HG02759 (cell line): ENCODE measurements at regions not wholly inside any gene's neighbourhood (a gene's known extent, or its start where the extent isn't known, plus 50 kb on each side); places are given as distances from the start of the nearest gene placed in this dataset.
A peak's percentile ranks its signal among the peaks of the same experiment; 100 is the strongest.

ENCODE experiments used
- ATAC-seq: cut with Tn5 transposase; IDR thresholded peaks from one replicate; pipeline ENCODE4 v1.9.1; 2021; ENCODE audit warnings: mild to moderate bottlenecking, moderate library complexity; ENCODE audit not compliant: unreplicated experiment

DNA sequence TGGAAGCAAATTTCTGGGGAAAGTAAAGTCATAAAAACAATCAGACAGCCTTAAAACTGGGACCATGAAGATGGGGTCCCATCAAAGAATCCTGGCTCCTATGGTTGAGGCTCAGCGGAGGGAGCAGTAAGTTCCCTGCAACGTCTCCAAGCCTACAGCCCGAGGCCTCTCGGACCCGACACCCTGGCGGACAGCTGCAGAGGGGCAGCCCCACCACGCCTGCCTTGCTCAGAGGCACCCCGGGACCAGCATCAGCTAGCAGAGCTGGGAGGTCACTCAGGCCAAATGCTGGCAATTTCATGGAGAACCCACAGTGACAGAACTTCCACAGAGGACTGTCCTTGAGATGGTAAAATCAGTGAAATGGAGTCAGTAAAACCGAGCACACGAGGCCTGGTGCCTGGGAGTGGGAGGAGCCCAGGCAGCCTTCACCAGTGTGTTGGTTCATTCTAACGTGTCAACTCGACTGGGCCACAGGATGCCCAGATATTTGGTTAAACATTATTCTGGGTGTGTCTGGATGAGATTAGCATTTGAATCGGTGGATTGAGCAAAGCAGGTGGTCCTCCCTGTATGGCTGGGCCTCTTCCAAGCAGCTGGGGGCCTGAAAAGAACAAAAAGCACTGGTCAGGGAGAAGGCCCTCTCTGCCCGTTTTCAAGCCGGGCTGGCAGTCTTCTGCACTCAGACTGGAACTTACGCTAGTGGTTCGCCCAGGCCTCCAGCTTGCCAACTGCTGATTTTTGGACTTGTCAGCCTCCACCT, 96.2 kb upstream of the INSIG1 start:
- ATAC-seq = no peak

DNA sequence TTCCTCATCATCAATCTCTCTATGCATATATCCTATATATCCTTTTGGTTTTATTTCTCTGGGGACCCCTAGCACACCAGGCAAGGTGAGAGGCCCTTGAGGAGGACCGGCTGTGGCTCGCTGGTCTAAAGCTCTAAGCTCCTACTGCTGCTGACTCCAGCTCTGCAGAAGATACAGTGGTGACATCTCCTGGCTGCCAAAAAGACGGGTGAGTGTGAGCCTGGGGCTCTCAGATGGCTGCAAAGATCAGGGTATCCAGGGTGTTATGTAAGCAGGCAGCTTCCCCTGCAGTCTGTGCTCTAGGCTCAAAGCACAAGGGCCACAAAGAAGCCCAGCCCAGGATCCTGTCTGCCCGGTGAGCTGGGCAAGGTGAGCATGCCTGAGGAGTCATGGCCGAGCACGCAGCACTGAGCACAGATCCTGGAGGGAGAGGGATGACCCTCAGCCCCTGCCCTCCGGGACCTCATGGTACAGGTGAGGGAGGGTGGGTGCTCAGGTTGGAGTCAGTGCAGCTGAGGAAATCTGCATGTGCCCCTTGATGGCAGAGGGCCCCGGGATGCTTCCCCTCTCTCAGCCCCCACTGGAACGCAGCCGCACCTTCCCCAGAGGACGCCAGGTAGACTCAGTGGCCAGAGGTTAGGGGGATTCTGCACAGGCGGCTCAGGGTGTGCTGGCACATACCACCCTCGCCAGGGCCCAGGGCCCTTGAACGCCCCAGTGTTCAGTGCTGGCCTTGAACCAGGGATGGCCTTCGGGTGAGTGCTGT, 95.4 kb upstream of the INSIG1 start:
- ATAC-seq = no peak

DNA sequence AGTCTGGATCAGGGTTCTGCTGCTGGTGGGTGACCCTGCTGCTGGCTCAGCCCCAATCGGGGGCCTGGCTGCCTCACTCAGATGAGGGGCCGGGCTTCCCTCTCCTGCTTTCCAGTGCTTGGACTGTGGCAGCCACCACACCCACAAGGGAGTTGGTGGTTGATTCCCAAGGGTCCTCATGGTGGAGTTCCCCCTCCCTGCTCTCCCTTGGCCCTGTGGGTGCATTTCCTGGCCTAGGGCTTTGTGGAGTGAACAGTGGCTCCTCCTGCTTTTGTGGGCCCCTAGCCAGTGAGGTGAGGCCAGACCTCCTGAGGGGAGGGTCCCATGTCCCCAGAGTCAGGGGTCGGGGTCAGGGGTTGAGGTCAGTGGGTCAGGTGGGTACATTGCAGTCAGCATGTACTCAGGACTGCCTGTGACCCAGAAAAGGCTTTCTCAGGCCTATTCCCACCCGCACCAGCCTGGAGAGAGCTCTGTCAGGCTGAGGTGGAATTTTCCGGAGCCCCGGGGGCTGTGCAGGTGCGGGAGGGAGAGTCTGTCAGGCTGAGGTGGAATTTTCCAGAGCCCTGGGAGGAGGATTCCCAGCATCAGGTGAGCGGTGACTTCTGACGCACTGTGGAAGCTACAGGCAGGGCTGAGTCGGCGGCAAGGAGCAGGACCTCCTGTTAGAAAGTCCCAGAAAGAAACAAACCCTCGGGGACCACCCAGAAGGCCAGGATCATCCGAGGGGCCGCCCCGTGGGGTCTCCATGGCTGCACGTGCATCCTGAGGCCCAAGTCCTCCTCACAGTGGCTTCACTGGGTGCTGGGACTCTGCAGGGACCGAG, 94.4 kb upstream of the INSIG1 start:
- no peak for ATAC-seq

DNA sequence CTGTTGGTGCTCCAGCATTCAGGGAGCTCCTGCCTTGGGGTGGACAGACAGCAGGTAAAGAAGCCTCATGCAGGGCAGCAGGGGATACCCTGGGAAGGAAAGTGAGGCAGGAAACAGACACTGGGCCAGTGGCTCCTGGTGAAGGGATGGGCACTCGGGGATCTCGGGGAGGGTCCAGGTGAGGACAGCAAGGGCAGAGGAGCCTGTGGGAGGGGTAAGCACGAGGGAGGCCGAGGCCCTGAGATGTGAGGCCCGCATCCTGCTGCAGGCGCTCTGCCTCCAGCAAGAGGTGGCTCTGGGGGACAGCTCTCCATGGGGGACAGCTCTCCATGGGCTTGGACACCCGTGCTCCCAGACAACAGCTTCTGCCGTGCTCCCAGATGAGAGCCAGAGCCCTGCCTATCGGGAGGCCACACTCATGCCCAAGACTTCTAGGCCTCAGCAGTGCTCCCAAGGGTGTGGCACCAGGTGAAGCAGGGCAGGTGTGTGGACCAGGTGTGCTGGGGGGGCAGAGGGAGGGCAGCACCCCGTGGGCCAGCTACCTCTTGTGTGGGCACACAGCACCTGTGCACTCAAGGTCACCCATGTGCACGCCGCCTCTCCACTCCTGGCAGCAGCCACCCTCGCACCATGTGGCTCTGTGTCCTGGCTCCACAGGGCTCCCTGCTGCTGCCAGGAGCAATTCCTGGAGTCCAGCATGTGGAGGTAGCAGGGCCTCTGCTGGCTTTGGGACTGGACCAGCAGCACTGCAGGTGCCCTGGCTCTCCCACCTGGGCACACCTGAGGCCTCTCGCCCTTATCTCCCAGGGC, 93.6 kb upstream of the INSIG1 start:
- no peak for ATAC-seq

DNA sequence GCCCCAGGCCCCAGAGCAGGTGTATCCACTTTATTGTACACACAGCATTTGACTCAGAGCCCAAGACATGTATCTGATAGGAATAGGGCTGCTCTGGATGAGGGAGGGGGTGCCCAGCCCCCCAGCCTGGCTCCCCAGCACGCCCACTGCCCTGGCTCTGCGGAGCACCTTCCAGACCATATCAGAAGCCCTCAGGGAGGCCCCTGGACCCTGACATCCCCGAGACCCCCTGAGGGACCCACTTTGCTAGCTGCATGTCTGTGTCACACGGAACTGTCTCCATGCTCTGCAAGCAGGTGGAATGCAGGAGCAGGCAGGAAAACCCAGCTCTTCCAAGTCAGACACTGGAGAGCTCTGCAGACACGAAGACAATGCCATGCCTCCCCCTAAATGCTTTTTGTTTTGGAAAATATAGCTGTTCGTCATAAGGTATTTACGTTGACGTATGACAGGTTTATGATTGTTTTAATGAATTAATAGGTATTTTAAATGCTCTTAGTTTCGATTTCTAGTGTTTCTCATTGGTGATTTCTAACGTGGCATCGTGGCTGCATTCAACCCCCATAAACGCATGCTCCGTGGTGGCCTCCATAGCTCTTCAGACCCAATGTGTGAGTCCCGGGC, 92.8 kb upstream of the INSIG1 start:
- no peak for ATAC-seq

DNA sequence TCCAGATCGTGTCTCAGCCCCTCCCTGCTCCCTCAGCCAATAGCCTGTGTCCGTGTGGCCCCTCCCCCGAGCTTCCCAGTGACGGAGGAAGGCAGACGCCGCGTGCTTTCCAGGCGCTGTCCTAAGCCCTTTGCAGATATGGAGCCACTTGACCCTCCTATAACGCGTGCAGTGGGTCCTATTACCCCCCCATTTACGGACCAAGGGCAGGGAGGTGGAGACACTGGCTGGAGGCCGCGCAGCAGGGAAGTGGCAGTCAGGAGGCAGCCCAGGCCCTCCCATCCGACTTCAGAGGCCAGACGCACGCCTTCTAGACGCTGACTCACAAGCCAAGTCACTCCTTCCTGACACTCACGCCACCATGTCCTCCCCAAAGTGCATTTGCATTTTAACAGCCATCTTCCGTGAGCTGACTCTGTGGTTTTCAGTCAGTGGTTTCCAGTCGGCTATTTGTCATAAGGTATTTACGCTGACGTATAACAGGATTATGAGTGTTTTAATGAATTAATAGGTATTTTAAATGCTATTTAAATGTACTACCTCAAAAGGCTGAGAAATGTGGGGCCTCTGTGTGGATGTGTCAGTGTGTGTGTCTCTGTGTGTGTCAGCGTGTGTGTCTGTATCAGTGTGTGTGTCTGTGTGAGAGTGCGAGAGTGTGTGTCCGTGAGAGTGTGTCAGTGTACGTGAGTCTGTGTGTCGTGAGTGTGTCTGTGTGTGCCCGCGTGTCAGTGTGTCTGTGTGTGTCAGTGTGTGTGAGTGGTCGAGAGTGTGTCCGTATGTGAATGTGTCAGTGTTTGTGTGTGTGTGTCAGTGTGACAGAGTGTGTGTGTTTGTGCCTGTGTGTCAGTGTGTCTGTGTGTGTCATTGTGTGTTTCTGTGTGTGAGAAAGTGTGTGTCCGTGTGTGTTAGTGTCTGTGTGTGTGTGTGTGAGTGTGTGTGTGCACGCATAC, 92.0 kb upstream of the INSIG1 start:
- ATAC-seq = peak; percentile 85

DNA sequence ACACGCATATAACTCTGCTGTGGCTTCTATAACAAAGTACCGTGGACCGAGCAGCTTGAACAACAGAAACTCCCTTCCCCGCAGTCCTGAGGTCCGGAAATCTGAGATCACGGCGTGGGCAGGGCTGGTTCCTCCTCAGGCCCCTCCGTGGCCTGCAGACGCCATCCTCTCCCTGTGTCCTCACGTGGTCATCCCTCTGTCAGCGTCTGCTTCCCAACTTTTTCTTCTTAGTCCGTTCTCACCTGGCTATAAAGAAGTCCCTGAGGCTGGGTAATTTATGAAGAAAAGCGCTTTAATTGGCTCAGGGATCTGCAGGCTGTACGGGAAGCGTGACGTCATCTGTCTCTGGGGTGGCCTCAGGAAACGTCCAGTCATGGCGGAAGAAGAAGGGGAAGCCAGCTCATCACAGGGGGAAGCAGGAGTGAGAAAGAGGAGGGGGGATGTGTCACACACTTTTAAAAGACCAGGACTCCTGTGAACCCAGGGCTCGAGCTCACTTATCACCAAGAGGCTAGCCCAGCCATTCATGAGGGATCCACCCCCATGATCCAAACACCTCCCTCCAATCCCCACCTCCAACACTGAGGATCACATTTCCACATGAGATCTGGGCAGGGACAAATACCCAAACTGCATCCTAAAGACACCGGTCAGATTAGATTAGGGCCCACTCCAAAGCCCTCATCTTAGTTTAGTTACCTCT, 91.2 kb upstream of the INSIG1 start:
- peak; percentile 42 for ATAC-seq

DNA sequence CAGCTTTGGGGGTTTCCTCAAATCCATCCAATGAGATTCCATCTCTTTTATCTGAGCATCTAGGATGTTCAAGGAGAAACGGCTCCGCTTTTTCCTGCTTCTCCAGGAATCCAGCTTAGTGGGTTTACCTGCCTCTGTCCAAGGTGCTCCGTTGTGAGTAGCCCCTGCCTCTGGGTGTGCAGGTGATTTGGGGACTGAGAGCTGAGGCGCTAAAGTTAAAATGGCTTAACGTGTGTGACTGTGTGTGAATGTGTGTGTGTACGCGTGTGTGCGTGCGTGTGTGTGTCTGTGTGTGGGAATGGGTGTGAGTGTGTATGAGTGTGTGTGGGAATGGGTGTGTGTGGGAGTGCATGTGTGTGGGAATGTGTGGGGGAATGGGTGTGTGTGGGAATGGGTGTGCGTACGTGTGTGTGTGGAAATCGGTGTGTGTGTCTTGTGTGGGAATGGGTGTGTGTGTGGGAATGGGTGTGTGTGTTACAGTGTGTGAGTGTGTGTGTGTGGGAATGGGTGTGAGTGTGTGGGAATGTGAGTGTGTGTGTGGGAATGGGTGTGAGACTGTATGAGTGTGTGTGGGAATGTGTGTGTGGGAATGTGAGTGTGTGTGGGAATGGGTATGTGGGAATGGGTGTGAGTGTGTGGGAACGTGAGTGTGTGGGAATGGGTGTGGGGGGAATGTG, 90.2 kb upstream of the INSIG1 start:
- ATAC-seq = no peak

DNA sequence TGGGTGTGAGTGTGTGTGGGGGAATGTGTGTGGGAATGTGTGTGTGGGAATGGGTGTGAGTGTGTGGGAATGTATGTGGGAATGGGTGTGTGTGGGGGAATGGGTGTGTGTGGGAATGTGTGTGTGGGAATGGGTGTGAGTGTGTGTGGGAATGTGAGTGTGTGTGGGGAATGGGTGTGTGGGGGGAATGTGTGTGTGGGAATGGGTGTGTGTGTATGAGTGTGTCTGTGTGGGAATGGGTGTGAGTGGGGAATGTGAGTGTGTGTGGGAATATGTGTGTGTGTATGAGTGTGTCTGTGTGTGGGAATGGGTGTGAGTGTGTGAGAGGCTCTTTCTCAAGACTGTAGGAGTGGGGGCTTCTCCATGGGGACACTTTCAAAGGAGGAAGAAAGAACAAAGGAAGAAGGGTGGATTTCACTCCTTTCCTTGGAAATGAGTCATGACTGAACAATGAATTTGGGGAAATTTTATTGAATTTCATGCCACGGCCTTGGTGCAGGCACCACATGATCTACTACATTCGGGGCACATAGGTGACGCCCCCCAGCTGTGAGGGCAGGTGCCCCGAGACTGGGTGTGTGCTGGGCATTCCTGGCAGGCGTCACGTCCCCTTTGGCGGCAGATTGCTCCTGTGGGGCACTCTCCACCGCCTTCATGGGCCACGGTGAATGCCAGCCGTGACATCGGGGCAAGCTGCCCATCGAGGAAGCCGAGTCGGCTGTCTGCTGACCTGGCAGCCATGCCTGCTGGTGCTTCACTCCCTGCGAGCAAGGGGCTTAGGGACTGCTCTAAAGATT, 88.8 kb upstream of the INSIG1 start:
- ATAC-seq = no peak

DNA sequence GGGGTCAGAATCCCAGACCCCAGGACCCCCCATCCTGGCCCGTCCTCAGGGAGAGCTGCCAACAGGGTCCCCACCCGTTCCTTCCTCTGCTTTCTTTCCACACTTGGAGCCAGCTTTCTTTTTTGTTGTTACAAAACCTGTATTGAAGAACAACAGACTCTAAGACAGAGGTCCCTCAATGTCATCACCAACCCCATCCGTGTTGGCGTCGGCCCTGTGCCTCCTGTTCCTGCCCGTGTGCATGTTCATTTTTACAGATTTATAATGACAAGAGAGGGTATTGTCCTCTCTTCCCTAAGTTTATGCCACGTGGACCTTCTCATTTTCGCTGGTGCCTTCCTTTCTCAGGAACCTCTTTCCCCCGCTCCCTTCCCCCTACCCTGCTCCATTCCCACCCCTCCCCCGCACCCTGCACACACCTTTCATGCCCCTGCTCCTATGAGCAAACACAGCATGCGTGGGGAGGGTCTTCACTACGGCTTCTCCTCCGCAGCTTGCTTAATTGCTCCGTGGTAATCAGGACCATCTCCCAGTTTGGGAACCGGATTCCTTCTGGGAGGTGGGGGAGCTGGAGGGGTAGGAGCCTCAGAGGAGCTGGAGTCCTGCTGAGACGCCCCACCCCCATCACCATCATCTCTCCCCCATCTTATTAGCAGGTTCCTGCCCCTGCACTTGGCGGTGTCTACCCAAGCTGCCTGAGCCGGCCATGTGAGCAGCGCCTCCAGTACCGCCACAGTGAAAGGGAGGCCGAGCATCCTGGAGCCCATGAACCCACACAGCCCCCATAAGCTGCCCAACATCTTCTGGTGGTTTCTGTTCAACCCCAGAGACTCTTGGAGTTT, 88.0 kb upstream of the INSIG1 start:
- no peak for ATAC-seq

DNA sequence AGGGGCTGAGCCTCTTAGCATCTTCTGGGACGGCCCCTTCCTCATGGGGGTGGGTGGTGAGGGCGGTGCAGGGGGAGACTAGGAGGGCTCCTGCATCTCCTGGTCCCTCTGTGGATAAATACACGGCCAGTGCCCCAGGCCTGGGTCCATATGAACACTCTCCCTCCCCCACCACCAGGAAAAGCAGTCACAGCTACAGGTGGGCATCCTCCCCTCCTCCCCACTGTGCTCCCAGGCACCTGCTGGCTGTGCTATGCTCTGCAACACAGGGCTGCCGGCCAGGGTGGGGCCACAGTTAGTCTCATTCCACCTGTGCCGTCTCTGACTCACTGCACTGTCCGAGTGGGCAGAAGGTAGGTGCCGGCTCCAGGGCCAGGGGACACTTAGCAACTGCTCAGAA, 87.3 kb upstream of the INSIG1 start:
- ATAC-seq = no peak

DNA sequence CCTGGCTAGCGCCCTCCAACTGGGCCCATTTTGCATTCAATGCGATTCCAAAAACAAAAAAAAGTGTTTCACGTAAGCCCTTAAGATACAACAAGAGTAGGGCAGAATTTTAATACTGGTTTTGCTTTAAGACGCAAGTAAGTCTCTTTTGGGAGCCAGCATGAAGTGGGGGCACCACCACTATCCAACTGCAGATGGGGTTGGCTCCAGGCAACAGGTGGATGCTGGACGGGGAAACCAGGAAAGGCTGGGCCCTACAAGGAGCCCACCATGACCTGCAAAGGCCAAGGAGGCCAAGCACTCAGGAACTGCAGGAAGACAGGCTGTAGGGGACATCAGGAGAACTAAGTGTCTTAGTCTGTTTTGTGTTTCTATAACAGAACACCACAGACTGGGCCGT, 86.5 kb upstream of the INSIG1 start:
- ATAC-seq = no peak

DNA sequence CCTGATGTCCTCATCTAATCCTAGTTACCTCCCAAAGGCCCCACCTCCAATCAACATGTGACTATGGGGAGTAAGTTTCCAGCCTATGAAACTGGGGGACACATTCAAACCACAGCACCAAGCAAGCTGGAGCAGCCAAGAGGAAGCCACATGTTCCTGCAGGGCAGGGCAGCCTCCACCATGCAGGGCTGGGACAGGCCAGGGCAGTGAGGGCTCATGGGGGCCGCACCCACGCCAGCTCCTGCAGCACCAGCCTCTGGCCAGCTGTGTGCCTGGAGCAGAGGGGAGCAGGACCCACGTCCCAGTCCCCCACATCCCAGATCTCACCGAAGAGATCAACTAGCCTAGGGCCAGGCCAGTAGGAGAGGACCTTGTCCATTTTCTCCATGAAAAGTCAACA, 85.9 kb upstream of the INSIG1 start:
- no peak for ATAC-seq

DNA sequence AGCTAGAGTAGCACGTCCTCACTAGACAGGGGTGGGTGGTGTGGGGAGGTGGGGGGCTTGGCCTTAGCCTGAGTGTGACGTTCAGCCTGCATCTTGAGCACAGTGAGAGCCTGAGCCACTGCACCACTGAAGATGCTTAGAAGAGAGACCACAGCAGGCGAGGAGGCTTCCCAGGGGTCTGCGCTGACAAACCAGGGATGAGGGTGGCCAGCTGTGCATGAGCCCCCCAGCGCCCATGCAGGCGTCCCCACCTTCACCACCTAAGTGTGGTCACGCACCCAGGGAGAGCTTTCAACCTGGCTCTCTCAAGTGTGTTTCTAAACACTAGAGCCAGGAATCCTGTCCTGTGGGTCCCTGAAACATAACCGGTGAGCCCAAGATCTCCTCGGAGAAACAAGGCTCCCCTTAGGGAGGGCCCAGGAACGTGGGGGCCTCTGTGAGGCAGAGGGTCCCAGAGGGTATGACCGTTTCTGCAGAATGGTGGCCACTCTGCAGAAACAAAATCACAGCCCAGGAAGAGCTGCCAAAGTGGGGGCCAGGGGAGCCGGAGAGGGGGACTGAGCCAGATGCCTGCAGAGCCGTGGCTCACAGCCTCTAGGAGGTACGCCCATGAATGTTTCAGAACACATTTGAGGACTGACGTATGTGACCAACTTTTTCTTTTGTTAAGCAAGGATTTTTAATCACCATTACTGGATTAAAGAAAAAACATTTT, 85.2 kb upstream of the INSIG1 start:
- ATAC-seq = no peak

DNA sequence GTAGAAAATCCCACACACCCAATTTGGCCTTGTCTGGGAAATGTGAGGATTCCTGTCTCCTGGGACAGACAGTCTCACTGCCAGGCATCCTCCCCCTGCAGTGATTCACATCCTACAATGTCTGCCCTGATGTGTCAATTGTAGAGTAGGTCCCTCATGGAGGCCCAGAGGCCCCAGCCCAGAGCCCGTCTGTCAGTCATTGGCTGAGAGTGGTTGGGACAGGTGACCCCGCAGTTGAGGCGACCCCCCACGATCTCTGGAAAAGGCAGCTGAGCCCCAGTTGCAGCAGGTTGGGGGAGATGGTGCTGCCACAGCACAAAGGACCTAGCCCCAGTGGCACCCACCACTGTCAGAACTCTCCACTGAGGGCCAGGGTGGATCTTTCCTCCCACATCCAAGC, 84.3 kb upstream of the INSIG1 start:
- no peak for ATAC-seq
